HUES64 (cell line): ENCODE measurements at regions not wholly inside any gene's neighbourhood (a gene's known extent, or its start where the extent isn't known, plus 50 kb on each side); places are given as distances from the start of the nearest gene placed in this dataset.
"Not testable (repeated sequence)": the region's sequence is repeated elsewhere in the genome, so short reads cannot be mapped to it uniquely, and the experiment has no call there.

Source experiments
- H3K27ac ChIP-seq: 2 replicates; pipeline ENCODE4 v1.7.0; 2013; ENCODE audit warnings: low read depth, low read length, inconsistent platforms
- H3K27me3 ChIP-seq: 2 replicates; pipeline ENCODE4 v1.6.1; 2013; ENCODE audit warnings: mild to moderate bottlenecking, low read length; ENCODE audit not compliant: insufficient read depth
- H3K36me3 ChIP-seq: 2 replicates; pipeline ENCODE4 v1.6.1; 2013; ENCODE audit warnings: mild to moderate bottlenecking, low read length; ENCODE audit not compliant: insufficient read depth
- H3K4me1 ChIP-seq: 2 replicates; pipeline ENCODE4 v1.6.1; 2013; ENCODE audit warnings: mild to moderate bottlenecking, low read length, moderate library complexity; ENCODE audit not compliant: insufficient read depth
- H3K4me3 ChIP-seq: 2 replicates; pipeline ENCODE4 v1.5.1; 2013; ENCODE audit warnings: mild to moderate bottlenecking, low read length, moderate library complexity
- H3K9ac ChIP-seq: 2 replicates; pipeline ENCODE4 v1.6.1; 2013; ENCODE audit warnings: mild to moderate bottlenecking, low read depth, low read length
- H3K9me3 ChIP-seq: 2 replicates; pipeline ENCODE4 v1.6.1; 2013; ENCODE audit warnings: low read depth, low read length; ENCODE audit not compliant: insufficient read depth
- WGBS: fragments of 150-250, 120-280 bp; methylation state at CpG from one replicate; pipeline ENCODE4 v1.1.7; 2013; ENCODE audit warnings: missing lambda C conversion rate; 5-methylcytosine and 5-hydroxymethylcytosine counted together

GRCh38 chr22:25332386-25332785 lies 112.9 kb downstream of the CRYBB2 start:
- 92% methylated on average over 11 of the region's 11 CpGs for WGBS
- Histone ChIP-seq H3K4me1 (no peaks in the 10 kb centered on the region), H3K4me3 (no peak overlapping the region), H3K27me3 (no peaks in the 10 kb centered on the region), H3K36me3 (no peaks in the 10 kb centered on the region), H3K9me3 (no peaks in the 10 kb centered on the region), H3K27ac (no peak overlapping the region), H3K9ac (no peak overlapping the region)

GRCh38 chr22:25334162-25334490 lies 114.7 kb downstream of the CRYBB2 start:
- Histone ChIP-seq H3K4me3 (no peak overlapping the region), H3K27ac (no peak overlapping the region), H3K27me3 (no peaks in the 10 kb centered on the region), H3K36me3 (no peaks in the 10 kb centered on the region), H3K4me1 (no peaks in the 10 kb centered on the region), H3K9ac (no peak overlapping the region), H3K9me3 (no peaks in the 10 kb centered on the region)
- 45% methylated on average over 10 of the region's 10 CpGs for WGBS

GRCh38 chr22:25334631-25335030 lies 115.2 kb downstream of the CRYBB2 start:
- H3K27me3 ChIP-seq, H3K9ac ChIP-seq, H3K4me3 ChIP-seq, H3K4me1 ChIP-seq, H3K36me3 ChIP-seq, H3K27ac ChIP-seq, H3K9me3 ChIP-seq: not testable (repeated sequence)
- 89% methylated on average over 17 of the region's 17 CpGs for WGBS

GRCh38 chr22:25335276-25335675 lies 115.8 kb downstream of the CRYBB2 start:
- H3K27me3 ChIP-seq, H3K4me3 ChIP-seq, H3K36me3 ChIP-seq, H3K9ac ChIP-seq, H3K27ac ChIP-seq, H3K9me3 ChIP-seq, H3K4me1 ChIP-seq: not testable (repeated sequence)
- WGBS: 93% methylated on average over 4 of the region's 4 CpGs

GRCh38 chr22:25340536-25340935 lies 121.1 kb downstream of the CRYBB2 start:
- H3K4me1 ChIP-seq, H3K27ac ChIP-seq, H3K9ac ChIP-seq, H3K27me3 ChIP-seq, H3K9me3 ChIP-seq, H3K36me3 ChIP-seq, H3K4me3 ChIP-seq: not testable (repeated sequence)
- 94% methylated on average over 4 of the region's 5 CpGs for WGBS

- not testable (repeated sequence) for H3K4me1 ChIP-seq, H3K36me3 ChIP-seq, H3K4me3 ChIP-seq, H3K9me3 ChIP-seq, H3K27ac ChIP-seq, H3K9ac ChIP-seq, H3K27me3 ChIP-seq
- WGBS: 91% methylated on average over 10 of the region's 10 CpGs
Observed at GRCh38 chr22:25344366-25344765, 124.9 kb downstream of the CRYBB2 start.

GRCh38 chr22:25346859-25347751 lies 127.7 kb downstream of the CRYBB2 start:
- Histone ChIP-seq H3K27ac (no peak overlapping the region), H3K9me3 (peaks cover 5% of the 10 kb centered on the region; the same call in 1 of the 2 replicates), H3K4me1 (no peaks in the 10 kb centered on the region), H3K27me3 (no peaks in the 10 kb centered on the region), H3K36me3 (peaks cover 18% of the 10 kb centered on the region), H3K9ac (no peak overlapping the region), H3K4me3 (no peak overlapping the region)
- 91% methylated on average over 29 of the region's 29 CpGs for WGBS

GRCh38 chr22:25347752-25348102 lies 128.3 kb downstream of the CRYBB2 start:
- Histone ChIP-seq H3K9me3 (peaks cover 5% of the 10 kb centered on the region; the same call in 1 of the 2 replicates), H3K4me3 (no peak overlapping the region), H3K27me3 (no peaks in the 10 kb centered on the region), H3K27ac (no peak overlapping the region), H3K4me1 (no peaks in the 10 kb centered on the region), H3K9ac (no peak overlapping the region), H3K36me3 (peaks cover 18% of the 10 kb centered on the region)
- WGBS: 90% methylated on average over 3 of the region's 3 CpGs

- Histone ChIP-seq H3K4me1 (no peaks in the 10 kb centered on the region), H3K4me3 (no peak overlapping the region), H3K36me3 (peaks cover 18% of the 10 kb centered on the region), H3K9me3 (peaks cover 5% of the 10 kb centered on the region; the same call in 1 of the 2 replicates), H3K27ac (no peak overlapping the region), H3K27me3 (no peaks in the 10 kb centered on the region), H3K9ac (no peak overlapping the region)
- WGBS: 95% methylated on average over 2 of the region's 2 CpGs
Observed at GRCh38 chr22:25348391-25348790, 129.0 kb downstream of the CRYBB2 start.

GRCh38 chr22:25348996-25349395 lies 129.6 kb downstream of the CRYBB2 start:
- peaks cover 18% of the 10 kb centered on the region for H3K36me3 ChIP-seq

GRCh38 chr22:25350551-25350971 lies 131.1 kb downstream of the CRYBB2 start:
- H3K4me1 ChIP-seq: no peaks in the 10 kb centered on the region
- no peak overlapping the region for H3K9ac ChIP-seq
- peaks cover 24% of the 10 kb centered on the region for H3K36me3 ChIP-seq
- no peak overlapping the region for H3K4me3 ChIP-seq
- WGBS: 87% methylated on average over 26 of the region's 26 CpGs
- peaks cover 5% of the 10 kb centered on the region; the same call in 1 of the 2 replicates for H3K9me3 ChIP-seq
- no peak overlapping the region for H3K27ac ChIP-seq
- no peaks in the 10 kb centered on the region for H3K27me3 ChIP-seq

More at GRCh38 chr22:25348996-25349395, 129.6 kb downstream of the CRYBB2 start:
- H3K27me3 ChIP-seq, H3K9me3 ChIP-seq, H3K27ac ChIP-seq, H3K4me1 ChIP-seq, H3K4me3 ChIP-seq, H3K9ac ChIP-seq: not testable (repeated sequence)
- 96% methylated on average over 4 of the region's 5 CpGs for WGBS
